ENCODE measurements at regions not wholly inside any gene's neighbourhood (a gene's known extent, or its start where the extent isn't known, plus 50 kb on each side); places are given as distances from the start of the nearest gene placed in this dataset.
"Not testable (repeated sequence)": the region's sequence is repeated elsewhere in the genome, so short reads cannot be mapped to it uniquely, and the experiment has no call there.

DNA sequence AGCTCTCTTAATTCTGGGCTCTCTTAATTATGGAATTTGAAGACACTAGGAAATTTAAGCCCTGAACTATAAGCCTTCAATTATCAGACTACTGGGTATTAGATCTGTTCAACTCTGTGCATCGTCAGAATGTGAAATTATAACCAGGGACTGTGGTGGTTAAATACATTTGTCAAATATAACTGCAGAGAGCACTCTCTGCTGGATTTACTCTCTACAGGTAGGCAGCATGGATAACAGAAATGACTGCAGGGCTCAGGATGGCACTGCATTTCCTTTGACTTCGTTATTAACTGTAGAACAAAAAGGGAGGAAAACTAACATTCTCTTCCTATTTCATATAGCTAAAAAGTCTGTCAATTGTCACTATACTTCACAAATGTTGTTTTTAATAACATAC lies 310.1 kb upstream of the RASGEF1B start:
- DNase-seq (ENCODE audit: low read depth in 2 of 2): no peak

DNA sequence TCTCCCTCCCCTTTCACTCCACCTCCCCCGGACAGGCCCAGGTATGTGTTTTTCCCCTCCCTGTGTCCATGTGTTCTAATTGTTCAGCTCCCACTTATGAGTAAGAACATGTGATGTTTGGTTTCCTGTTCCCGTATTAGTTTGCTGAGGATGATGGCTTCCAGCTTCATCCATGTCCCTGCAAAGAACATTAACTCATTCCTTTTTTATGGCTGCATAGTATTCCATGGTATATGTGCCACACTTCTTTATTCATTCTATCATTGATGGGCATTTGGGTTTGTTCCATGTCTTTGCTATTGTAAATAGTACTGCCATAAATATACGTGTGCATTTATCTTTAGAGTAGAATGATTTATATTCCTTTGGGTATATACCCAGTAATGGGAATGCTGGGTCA lies 306.0 kb upstream of the RASGEF1B start:
- DNase-seq (ENCODE audit: low read depth in 2 of 2): not testable (repeated sequence)

DNA sequence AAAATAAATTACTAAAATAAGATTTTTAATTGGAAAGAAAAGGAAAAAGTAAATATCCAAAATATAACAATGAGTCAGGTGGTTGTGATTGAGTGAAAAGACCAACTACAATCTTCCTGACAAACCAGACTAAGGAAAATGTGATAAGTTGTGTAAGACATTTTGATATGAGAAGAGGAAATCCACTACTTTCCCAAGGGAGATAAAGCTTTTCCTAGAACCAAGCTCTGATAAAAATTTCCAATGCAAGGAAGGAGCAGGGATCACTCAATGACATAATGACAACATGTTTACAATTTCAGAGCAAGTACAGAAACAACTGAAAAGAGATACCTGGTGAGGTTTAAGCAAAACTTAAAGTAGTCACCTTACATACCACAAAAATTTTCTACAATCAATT lies 305.1 kb upstream of the RASGEF1B start:
- no peak for DNase-seq (ENCODE audit: low read depth in 2 of 2)

DNA sequence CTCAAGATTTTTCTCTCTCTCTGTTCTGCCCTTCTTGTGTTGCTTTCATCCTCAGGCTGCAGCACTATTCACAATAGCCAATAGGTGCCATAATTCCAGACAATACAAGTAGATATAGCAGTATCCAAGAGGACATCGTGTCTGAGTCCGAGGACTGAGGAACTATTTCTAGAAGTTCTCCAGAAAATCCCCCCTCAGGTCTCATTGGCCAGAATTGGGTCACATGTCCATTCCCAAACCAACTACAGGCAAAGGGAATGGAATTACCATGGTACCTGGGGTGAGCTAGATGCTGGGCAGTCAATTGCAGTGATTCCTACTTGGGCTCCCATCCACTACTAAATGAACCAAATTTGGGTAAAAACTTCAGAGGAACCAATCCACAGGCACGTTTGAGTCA lies 301.9 kb upstream of the RASGEF1B start:
- no peak for DNase-seq (ENCODE audit: low read depth in 2 of 2)

DNA sequence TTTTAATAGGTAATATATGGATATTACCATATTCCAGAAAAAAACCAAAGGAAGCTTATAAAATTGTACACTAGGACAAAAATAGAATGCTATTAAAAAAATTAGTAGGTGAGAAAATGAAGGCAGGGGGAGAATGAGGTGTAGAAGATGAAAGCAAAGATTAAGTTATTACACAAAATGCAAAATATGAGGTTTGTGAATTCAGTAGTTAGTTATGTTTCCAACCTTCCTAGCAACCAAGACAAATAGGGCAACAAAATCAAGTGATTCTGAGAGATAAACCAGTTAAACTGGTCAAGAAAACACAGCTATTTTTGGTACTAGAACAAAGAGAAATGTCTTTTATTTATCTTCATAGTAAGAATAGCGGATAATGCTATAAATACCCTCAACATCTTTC lies 300.0 kb upstream of the RASGEF1B start:
- DNase-seq (ENCODE audit: low read depth in 2 of 2): no peak

DNA sequence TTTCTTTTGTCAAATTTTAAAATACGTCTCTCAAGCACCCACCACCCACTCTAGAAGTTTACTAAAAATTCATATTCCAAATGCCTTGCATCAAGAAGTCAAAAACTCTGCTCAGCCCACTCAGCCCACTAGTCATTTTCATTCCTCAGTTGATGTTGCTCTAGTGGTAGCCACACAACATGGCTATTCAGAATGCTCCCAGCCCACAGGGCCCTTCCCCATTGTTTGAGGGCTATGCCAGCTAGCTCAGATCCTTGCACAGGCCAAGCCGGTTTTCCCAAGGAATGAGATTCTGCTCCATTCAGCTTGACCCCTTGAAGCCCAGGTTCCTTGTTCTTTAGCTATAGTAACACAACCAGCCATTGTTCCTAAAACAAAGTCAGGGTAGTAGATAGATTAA lies 297.5 kb upstream of the RASGEF1B start:
- no peak for DNase-seq (ENCODE audit: low read depth in 2 of 2)

DNA sequence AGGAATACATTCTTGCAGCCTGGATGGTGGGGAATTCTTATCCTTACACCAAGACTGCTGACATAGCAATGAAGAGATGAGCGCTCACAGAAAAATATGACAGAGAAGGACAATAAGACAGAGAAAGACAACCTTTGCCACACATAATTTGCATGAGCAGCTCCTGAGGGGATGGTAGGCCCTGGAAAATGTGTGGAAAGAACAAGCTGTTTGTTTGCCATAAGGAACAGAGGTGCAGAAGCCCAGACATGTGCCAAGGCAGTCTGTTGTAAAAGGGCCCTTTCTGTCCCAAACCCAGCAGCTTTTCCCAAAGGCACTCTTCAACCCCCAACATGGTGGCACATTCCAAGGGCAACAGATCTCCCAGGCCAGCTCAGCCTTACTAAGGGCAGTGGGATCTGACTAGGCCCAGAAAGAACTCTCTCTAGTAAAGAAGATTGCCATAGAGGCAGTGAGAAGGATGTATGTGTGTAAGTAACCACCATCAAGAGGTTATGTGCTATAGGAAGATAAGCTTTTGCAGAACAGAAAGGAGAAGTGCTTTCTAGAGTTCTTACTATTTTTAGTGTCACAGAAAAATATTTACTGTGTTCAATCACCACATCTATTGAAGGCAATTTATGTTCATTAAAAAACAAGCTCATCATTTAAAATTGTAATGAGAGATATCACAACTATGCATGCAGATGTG lies 287.0 kb upstream of the RASGEF1B start:
- DNase-seq (ENCODE audit: low read depth in 2 of 2): no peak

DNA sequence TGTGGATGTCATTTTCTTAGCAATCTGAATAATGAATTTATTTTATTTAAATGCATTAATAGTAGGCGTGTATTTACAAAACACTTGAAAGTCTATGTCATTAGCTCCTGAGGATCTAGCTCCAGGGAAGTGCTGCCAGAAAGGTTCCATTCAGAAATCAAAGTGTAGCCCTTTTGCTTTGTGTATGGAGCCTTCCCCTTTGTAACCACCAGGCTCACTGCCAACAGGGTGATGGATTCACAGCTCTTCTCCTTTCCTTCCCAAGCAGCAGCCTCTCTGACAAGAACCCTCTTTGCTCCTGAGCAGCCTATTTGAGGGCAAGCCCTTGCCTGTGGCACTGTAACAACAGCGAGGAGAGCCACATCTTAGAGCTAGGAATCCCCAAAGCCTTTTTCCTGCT lies 286.0 kb upstream of the RASGEF1B start:
- DNase-seq (ENCODE audit: low read depth in 2 of 2): no peak

DNA sequence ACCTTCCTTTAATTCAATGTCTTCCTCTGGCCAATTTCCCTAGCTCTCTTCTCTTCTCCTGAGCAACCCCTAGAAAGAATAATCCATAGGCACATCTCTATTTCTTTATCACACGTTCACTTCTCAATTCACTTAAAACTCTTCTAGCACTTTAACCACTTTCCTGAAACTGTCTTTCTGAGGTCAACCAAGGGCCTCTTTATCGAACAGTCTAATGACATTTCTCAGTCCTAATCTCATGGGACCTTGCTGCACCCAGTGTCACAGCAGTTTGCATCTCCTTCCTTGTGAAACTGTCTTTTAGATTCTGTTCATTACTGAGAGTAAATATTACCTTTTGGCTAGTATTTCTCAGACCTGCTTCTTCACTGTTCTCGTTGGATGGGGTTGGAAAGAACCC lies 285.3 kb upstream of the RASGEF1B start:
- DNase-seq (ENCODE audit: low read depth in 2 of 2): no peak

DNA sequence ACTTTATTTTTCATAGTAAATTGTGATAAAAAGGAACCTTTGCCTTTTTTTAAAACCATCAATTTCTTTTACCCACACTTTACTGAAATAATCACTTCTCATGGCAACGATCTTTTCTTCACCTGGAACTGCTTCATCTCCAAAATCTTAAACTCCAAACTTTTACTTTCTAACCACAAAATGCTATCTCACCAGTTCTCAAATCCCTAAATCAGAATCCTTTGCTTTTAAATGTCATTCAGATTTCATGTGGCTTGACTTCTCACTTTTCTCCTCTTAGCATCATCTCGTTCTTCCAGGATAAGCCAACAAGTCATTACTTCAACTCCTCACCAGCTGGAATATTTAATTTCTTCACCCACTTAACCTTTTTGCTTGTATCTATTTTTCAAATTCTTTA lies 284.3 kb upstream of the RASGEF1B start:
- no peak for DNase-seq (ENCODE audit: low read depth in 2 of 2)

DNA sequence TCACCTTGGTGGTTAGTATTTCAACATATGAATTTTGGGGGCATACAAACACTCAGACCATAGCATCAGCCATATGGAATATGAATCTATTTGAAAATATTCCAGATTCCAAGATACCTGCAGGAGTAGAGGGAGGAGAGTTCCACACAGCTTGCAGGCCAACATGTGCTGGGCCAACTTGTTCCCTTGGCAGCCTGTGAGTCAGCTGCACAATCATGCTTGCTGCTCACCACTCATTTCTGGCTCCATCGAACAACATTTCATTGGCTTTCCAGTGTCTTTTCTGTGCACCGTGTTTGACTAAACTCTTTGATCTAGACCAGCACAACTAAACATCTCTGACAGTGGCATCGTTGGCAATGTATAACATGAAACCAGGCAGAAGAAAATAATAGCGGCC lies 282.5 kb upstream of the RASGEF1B start:
- no peak for DNase-seq (ENCODE audit: low read depth in 2 of 2)

DNA sequence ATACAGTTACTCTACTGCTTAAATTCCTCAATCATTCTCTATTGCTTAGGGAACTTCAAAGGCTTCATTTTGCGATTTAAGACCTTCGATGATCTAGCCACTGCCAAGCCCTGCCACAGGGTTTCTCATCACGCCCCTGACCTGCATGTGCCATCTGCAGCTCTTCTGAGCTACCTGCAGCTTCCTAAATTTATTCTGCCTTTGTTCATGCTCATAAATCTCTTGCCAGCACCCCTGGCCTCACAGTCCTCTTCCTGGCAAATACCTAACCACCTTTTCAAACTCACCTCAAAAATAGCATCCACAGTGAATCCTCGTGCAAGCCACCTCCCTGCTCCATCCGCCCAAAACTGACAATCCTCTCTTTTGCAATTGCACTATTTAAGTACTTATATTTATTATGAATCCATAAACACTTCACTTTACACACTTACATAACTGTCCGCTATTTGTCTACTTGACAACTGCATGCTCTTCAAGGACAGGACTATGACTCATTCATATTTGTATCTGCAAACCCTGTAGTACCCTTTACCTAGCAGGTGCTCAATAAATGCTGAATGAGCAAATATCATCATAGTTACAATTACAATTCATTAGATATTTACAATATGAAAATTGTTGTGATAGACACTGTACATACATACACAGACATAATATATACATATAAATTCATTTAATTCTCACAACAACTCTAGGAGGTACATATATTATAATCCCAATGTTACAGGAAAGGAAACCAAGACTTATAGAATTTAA lies 280.0 kb upstream of the RASGEF1B start:
- DNase-seq (ENCODE audit: low read depth in 2 of 2): no peak

DNA sequence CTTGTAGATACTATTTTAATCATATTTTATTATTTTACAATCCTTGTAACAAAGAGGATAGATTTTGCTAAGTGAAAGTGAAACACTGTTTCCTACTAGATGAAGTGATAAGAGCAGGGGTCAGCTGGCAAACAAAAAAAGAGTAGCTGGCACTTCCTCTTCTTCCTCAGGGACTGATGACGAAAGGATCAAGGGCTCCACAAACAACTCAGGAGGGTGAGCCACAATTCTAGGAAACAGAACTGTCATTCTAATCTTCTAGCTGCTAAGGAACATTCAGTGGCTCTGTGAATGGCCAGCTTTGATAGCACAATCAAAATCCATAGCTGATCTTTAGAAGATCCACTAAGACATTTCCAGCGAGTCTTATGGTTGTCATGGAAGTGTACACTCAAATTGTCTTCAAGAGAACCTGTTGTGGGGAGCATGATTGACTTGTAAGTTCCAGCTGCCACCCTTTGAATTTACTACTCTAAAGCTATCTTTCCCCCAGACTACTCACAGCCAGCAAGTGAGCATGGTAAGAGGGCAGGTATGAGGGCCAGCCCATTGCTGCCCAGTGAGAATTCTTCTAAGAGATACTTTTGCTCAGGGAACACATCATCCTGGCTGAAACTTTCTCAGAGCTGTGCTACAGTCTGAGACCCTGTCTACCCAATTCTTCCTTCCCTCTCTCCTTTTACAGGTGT lies 275.7 kb upstream of the RASGEF1B start:
- DNase-seq (ENCODE audit: low read depth in 2 of 2): no peak

DNA sequence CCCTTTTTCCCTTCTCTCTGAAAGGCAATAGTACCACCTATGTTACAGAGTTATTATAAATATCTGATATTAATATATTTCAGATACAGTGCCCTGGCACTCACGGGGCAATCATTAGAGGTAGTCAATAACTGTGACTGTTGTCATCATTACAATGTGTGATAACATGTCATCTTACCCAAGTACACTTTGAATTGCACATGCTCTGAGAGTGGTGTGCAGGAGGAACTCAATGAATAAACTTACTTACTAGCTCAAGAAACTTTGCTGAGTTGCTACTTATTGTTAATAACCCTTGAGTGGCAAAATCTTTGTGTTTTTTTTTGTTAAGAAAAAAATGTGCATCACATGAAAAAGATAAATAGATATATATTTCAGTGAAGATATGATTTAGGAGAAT lies 275.1 kb upstream of the RASGEF1B start:
- DNase-seq (ENCODE audit: low read depth in 2 of 2): no peak

DNA sequence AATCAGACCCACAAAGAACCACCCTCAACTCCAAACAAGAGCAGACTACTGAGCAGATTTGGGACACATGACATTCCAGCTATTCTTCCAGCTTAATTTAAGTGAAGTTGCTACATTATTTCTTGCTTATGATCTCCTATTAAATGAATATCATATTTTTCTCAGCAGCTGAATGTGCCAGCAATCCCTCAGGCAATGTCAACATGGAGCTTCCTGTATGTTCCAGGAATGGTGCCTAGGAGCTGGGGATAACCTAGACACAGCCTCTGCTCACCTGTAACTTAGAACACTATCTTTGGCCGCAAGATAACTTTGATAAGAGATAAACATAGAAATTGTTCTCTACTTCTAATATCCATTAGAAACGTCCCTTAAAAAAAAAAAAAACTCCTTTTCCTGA lies 274.4 kb upstream of the RASGEF1B start:
- DNase-seq (ENCODE audit: low read depth in 2 of 2): no peak

DNA sequence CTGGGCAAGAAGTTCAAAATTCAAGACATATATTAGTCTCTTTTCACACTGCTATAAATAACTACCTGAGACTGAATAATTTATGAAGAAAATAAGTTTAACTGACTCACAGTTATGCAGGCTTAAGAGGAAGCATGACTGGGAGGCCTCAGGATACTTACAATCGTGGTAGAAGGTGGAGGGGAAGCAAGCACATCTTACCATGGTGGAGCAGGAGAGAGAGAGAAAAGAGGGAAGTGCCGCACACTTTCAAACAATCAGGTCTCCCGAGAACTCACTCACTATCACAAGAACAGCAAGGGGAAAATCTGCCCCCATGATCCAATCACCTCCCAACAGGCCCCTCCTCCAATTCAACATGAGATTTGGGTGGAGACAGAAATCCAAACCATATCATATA lies 273.3 kb upstream of the RASGEF1B start:
- no peak for DNase-seq (ENCODE audit: low read depth in 2 of 2)

DNA sequence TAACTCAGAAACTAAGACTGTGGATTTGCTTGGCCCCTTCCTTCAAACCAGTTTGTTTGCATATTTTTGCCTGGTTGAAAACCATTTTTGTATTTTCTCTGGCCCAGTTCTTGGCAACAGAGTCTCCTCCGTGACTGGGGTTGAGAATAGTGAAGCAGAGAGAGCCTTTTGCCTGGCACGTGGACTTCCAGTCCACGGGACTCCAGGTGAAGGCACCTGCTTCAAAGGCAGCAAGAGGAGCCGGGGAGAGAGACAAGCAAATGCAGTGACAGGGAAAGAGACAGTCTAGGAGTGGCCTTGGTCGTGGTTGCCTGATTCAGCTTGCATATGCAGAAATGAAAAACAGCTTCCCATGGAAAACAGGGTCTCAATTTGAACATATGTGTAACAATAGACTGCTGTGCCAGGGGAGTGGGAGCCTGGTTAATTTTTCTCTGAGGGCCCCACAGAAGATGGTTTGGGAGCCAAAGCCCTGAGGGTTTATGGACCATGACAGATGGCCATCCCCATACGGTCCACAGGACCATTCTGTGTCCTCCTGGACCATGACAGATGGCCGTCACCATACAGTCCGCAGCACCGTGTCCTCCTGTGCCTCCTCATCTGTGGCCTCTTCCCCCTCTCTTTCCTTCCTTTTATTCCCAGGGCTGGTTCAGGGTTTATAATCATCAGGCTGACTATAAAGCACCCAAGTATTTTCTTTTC lies 272.2 kb upstream of the RASGEF1B start:
- no peak for DNase-seq (ENCODE audit: low read depth in 2 of 2)

DNA sequence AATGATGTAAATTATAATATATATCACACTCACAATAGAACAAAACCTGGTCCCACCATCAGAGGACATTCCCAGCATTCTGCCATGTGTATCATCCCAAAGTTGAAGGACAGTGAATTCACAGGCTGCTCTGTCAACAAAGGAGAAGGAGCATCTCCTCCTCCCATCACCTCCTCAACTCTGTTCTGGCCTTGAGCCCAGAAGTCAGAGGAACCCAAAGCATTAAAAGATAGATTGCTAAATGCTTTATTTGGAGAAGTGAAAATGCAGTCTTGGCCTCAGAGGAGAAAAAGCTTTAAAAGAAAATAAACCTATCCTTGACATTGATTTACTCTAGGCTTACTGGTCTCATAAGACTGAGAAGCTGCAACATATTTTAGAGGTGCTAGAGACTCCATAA lies 268.8 kb upstream of the RASGEF1B start:
- DNase-seq (ENCODE audit: low read depth in 2 of 2): no peak

DNA sequence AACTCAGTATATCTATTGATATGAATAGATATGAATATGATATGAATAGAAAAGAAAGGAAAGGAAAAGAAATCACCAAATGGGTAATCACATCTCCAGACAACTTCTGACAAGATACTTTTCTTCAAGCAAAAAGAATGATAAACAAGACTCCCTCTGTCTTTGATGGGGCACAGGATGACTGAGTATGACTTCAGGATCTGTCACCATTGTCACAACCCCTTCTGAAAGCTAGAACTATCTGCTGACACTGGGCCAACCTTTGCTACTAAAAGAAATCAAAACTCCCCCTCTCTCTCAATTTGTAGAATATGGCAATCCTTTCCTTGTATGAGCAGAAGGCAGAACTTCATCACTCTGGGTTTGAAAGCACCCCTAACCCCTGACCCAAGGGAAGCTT lies 267.2 kb upstream of the RASGEF1B start:
- DNase-seq (ENCODE audit: low read depth in 2 of 2): no peak

DNA sequence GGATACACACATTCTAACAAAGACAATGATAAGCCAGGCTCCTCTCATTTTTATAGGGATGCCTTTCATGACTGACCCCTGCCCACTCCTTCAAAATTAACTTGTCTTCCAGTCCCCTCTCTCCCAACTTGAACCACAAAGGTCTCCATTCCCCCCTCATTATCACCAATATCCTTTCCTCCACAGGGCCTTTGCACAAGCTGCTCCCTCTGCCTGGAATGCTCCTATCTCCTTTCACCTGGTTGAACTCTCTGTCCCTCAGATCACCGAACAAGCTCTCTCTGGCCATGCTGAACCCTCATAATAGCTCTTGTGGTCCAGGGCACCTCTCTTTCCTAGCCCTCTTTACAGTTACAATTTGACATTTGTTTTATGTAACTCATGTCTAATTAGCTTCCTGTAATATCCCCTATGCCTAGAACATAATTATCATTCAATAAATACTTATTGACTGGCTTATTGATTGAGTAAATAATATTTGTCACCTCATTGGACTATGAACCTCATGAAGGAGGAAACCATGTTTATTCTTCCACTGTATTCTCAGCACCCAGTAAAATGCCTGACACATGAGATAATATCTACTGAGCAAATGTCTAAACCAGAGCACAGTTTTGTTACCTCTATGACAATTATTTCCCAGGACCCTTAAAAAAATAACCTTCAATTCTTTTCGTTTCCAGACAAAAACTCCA lies 266.3 kb upstream of the RASGEF1B start:
- DNase-seq (ENCODE audit: low read depth in 2 of 2): no peak

DNA sequence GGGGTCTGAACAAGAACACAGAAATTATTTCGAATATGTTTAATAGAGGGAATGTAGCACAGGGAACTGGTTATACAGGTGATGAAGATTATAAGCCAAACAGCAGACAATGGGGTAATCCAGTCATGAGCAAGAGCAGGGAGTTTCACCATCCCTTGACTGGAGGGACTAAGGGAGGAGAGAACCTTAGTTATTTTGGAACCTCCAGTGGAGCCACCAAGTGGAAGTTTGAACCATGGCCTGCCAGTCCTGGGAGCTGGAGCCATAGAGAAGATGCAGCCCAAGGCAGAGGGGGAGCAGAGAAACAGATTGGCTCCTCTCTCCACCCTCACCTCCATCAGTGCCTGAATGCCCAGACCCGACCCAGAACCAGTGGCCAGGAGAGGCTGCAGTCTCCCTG lies 264.6 kb upstream of the RASGEF1B start:
- no peak for DNase-seq (ENCODE audit: low read depth in 2 of 2)

DNA sequence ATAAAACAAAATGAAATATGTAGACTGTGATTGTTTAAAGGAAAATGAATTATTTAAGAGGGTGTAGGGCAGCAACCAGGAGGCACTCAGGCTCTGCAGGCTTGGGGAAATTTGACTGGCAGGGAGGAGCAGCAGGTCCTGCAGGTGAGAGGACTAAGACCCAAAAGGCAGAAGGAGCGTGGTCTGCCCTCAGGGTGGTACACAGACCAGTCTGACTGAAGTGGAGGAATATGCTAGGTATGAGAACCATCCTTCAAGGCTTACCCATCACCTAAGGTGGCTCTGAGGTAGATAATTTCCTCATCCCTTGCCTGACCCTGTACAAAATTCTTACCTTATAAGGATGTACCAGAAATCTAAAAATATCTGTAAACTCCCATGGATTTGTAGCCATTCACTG lies 261.3 kb upstream of the RASGEF1B start:
- DNase-seq (ENCODE audit: low read depth in 2 of 2): no peak
